Mammary epithelial cell (primary cell): ENCODE measurements at regions not wholly inside any gene's neighbourhood (a gene's known extent, or its start where the extent isn't known, plus 50 kb on each side); places are given as distances from the start of the nearest gene placed in this dataset.

ENCODE experiments used
- EZH2 ChIP-seq: IDR thresholded peaks from 2 replicates; pipeline ENCODE4 v1.6.1; 2012; ENCODE audit warnings: low read length, inconsistent platforms, borderline replicate concordance
- TF ChIP-seq, protein P1 (sequence below), 2 donors: IDR thresholded peaks in 1 of 2; conservative IDR thresholded peaks in 1 of 2; 2 replicates each; pipeline ENCODE4 v1.5.1; 2011 to 2012; ENCODE audit warnings: inconsistent platforms in 2 of 2, low read length in 2 of 2, mild to moderate bottlenecking in 2 of 2, control low read depth in 1 of 2, low read depth in 1 of 2; ENCODE audit not compliant: insufficient read depth in 1 of 2; ENCODE audit errors: extremely low read depth in 1 of 2

DNA sequence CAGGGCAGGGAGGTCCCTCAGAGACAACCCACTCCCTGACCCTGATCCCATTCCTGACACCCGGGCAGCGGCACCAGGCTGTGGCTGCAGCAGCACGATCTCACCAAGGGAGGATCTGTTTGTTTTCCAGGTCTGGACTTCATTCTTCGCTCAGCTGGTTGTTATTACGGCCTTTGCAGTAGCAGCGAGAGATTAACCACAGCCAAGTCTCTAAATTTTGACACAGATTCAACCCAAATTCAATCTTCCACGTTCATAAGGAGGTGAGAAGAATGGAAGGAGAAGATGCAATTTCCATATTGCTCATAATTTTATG, 91.1 kb upstream of the THBS2 start:
- TF ChIP-seq, protein P1, sequence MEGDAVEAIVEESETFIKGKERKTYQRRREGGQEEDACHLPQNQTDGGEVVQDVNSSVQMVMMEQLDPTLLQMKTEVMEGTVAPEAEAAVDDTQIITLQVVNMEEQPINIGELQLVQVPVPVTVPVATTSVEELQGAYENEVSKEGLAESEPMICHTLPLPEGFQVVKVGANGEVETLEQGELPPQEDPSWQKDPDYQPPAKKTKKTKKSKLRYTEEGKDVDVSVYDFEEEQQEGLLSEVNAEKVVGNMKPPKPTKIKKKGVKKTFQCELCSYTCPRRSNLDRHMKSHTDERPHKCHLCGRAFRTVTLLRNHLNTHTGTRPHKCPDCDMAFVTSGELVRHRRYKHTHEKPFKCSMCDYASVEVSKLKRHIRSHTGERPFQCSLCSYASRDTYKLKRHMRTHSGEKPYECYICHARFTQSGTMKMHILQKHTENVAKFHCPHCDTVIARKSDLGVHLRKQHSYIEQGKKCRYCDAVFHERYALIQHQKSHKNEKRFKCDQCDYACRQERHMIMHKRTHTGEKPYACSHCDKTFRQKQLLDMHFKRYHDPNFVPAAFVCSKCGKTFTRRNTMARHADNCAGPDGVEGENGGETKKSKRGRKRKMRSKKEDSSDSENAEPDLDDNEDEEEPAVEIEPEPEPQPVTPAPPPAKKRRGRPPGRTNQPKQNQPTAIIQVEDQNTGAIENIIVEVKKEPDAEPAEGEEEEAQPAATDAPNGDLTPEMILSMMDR (conservative IDR thresholded peaks at IDR 0.05 in 1 of 2, IDR thresholded peaks at IDR 0.05 in 1 of 2; ENCODE audit: extremely low read depth in 1 of 2, insufficient read depth in 1 of 2, low read depth in 1 of 2, low read length in 2 of 2): no peak
- no peak for TF ChIP-seq EZH2
